ENCODE measurements at regions not wholly inside any gene's neighbourhood (a gene's known extent, or its start where the extent isn't known, plus 50 kb on each side); places are given as distances from the start of the nearest gene placed in this dataset.

GRCh38 chr5:8327016-8327415, 458.1 kb downstream of the MTRR start:
- no peak for DNase-seq (ENCODE audit: low read depth)

- no peak for DNase-seq (ENCODE audit: low read depth)
These were observed 460.8 kb downstream of the MTRR start for GRCh38 chr5:8329773-8330172.

DNA sequence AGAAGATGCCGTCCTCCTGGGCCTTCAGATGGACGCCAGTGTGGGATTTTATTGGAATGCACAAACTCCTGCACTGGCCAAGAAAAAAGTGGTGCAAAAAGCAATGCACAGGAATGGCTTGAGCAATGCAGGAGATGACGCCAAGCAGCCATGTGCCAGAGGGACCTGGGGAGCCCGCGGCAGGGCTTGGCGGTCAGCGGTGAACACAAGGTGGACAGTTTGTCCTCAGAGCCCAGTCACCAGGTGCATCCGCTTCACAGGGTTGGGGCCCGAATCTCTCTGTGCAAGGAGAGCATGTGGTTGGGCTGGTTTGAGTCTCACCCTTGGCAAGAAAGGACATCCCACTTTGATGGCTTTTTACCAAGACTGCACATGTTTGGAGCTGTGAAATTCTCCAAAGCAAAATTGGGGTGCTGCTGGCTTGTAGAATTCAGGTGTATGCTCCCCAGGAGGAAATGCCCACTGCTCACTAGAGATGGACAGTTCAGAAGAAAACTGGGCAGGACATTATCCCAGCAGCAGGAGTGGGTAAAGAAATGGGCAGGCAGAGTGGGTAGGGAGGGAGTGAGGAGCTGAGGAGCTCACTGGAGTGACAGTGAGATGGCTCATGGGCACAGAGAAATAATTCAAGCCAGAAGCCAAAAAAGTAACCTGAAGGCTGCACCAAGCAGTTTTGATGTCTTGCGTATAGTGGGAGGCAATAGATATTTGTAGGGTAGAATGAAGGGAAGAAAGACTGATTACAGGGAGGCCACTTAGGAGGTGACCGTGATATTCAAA, 463.9 kb downstream of the MTRR start:
- no peak for DNase-seq (ENCODE audit: low read depth)

GRCh38 chr5:8333485-8333884, 464.5 kb downstream of the MTRR start:
- DNase-seq (ENCODE audit: low read depth), result no peak

GRCh38 chr5:8333977-8334376, 465.0 kb downstream of the MTRR start:
- DNase-seq (ENCODE audit: low read depth), result no peak

- no peak for DNase-seq (ENCODE audit: low read depth)
These were observed 471.3 kb downstream of the MTRR start for GRCh38 chr5:8340261-8340660.

DNA sequence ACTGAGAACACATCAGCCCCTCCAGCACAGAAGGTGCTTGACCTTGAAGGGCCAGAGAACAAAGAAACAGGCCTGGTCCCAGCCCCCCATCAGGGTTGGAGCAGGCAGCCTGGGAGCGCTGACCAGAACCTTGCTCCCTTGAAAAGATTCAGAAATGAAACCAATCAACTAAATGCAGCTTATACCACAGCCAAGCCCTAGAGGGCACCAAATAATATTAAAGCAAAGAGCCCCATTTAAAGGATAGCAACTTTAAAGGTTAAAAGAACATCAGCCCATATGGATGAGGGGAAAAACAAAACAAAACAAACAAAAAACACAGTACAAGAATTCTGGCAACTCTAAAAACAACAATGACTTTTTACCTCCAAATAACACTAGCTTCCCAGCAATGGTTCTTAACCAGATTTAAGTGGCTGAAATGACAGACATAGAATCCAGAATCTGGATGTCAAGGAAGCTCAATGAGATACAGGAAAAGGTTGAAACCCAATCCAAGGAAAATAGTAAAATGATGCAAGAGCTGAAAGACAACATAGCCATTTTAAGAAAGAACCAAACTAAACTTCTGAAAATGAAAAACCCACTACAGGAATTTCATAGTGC, 471.9 kb downstream of the MTRR start:
- peak; percentile 3 for DNase-seq (ENCODE audit: low read depth)

- DNase-seq (ENCODE audit: low read depth), result no peak
These were observed 472.5 kb downstream of the MTRR start for GRCh38 chr5:8341406-8341805.

DNA sequence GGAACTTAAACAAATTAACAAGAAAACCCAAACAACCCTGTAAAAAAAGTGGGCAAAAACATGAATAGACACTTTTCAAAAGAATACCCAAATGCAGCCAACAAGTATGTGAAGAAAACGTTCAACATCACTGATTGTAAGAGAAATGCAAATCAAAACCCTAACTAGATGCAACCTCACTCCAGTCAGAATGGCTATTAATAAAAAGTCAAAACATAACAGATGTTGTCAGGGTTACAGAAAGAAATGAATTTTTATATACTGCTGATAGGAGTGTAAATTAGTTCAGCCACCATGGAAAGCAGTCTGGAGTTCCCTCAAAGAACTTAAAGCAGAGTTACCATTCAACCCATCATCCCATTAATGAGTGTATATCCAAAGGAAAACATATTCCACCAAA, 479.0 kb downstream of the MTRR start:
- no peak for DNase-seq (ENCODE audit: low read depth)

DNA sequence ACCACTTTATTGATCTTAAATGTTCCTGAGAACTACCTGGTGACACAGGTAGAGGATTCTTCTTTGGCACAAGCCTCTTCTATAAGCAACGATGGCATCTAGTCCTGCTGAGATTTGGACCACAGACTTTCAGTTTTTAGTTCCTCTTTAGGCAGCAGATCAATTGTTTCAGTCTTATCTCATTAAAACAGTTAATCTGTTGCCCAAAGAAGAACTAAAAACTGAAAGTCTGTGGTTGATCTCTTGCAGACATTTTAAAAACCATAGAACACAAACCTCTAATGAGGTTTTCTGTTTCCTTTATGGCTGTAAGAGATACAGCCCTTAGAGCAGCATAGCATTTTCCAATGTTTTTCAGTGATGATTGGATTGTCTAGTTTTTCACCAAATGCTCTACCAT, 480.9 kb downstream of the MTRR start:
- DNase-seq (ENCODE audit: low read depth), result no peak

- no peak for DNase-seq (ENCODE audit: low read depth)
These were observed 481.8 kb downstream of the MTRR start for GRCh38 chr5:8350644-8351339.

DNA sequence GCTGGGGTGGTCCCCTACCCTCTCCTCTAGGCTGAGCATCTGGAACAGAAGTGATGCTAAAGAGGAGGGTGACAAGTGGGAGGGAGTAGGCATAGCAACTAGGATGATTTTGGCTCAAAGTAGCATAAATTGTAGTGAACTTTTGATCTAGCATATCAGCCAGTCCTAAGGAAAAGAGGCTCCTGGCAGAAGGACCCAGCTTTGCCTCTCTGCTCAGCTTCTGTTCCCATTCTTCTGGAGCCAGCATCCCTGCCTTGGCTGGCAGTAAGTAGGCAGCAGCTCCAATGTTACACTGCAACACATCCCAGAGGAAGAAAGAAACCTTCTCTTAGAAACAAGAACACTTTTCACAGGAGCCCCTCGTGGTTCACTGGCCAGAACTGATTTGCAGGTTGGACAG, 487.0 kb downstream of the MTRR start:
- no peak for DNase-seq (ENCODE audit: low read depth)

- DNase-seq (ENCODE audit: low read depth), result no peak
These were observed 491.1 kb downstream of the MTRR start for GRCh38 chr5:8360012-8360411.

- DNase-seq (ENCODE audit: low read depth), result no peak
These were observed 493.5 kb downstream of the MTRR start for GRCh38 chr5:8362495-8362894.

DNA sequence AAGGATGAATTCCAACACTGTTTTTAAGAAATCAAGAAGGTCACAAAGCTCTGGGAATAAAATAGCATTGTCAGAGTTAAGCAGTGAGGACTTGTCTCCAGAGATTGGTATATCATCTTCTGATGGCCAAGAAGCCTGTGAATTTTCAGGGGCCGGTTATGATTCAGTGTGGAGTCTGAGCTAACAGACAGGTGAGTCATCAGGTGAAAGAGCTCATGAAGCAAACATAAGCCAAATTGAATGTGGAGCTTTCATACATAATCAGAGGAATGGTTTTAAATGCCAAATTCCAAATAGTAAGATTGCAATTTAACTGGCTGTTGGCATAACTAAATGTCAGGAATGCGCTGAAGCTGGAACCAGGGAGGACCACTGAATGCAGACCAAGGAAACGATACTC, 494.2 kb downstream of the MTRR start:
- DNase-seq (ENCODE audit: low read depth), result no peak

DNA sequence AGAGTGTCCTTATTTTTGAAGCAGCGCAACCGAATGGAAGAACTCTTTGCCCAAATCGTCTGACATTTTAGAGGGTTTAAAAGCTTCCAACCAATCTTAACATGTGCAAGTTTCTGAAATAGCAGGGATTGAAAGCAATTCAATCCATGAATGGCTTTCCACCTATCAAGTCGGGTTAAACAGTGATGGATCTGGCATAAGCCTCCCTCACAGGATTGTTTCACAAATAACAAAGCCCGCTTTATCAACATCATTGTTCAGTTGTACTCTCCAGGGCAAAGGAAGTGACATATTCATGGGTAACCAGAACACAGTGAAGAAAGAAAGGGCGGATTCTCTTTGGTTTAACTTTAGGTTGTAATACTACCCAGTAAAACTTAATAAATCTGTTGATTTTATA, 497.3 kb downstream of the MTRR start:
- DNase-seq (ENCODE audit: low read depth), result no peak

- DNase-seq (ENCODE audit: low read depth), result no peak
These were observed 507.5 kb downstream of the MTRR start for GRCh38 chr5:8376478-8376877.

DNA sequence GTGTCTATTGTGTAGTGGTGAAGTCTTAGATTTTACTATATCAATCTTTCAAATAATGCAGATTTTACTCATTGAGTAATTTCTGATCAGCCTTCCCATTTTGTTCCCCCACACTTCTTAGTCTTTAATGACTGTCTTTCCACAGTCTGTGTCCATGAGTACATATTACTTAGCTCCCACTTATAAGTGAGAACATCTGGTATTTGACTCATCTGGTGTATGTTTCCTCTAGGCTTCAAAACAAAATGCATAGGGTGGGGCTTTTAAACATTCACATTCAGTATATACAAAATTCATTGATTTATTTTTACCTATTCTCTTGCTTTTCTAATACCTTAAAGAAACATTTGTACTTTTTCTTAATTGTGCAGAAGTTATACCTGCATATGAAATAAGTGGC, 513.0 kb downstream of the MTRR start:
- no peak for DNase-seq (ENCODE audit: low read depth)

DNA sequence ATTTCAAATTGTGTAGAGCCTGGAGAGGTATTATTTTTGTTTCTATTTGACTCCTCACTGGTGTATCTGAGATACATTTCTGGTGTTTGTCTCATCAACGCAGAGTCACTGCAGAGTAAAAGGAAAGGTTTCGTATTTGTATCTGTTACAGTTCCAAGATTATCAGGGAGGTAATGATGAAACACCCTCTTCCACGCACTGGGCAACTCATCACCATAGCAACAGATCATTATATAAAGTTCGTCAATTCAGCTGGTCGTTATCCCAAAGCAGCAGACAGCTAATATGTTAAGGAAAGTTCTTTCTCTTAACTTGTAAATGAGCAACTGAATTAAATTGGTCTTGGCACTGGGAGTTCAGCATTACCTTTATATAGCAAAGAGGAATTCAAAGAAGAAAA, 513.5 kb downstream of the MTRR start:
- no peak for DNase-seq (ENCODE audit: low read depth)

- DNase-seq (ENCODE audit: low read depth), result no peak
These were observed 514.7 kb downstream of the MTRR start for GRCh38 chr5:8383616-8384015.

DNA sequence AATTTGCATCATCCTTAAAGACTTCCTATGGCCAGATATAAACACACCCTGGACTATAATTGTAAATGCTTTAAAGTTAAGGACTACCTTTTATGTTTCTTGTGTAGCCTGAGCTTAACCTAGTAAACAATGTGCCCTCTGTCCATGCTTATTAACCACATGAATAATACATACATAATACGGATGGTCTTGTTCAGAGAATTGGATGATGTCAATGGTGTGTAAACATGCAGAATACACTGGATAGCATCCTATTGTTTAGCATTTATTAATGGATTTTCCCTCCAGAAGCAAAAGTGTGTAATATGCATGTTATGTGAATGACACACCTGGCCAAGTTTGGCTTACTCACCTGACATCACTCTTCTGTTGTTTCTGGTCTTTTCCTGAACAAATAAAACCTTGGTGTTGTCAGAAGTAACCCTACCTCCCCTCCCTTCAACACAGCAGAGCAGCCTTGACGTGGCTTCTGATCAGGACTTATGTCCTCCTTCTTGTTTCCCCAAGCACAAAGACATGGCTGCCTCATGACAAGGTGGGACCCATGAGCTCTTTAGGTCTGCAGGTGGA, 517.9 kb downstream of the MTRR start:
- no peak for DNase-seq (ENCODE audit: low read depth)

DNA sequence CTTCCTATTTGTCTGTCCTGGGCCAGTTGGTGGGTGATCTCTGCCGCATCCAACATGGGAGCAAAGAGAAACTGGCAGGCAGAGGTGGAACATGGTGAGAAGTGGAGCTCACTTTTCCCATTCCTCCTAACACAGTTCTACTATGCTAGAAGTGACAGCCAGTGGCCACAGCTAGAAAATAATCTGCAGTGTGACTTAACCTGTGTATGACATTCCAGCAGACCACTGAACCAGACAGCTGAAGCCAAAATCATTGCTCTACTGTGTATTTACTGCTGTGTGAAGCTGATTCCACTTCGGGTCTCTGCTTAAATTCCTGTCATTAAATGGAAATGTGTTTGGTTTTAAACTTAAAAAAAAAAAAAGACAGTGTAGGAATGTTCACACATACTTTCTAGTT, 523.0 kb downstream of the MTRR start:
- no peak for DNase-seq (ENCODE audit: low read depth)

- DNase-seq (ENCODE audit: low read depth), result no peak
These were observed 524.3 kb downstream of the MTRR start for GRCh38 chr5:8393240-8393639.

Data from fibroblast of the conjunctiva (primary cell).